Loucy (cell line): ENCODE measurements at regions not wholly inside any gene's neighbourhood (a gene's known extent, or its start where the extent isn't known, plus 50 kb on each side); places are given as distances from the start of the nearest gene placed in this dataset.
"Not testable (repeated sequence)": the region's sequence is repeated elsewhere in the genome, so short reads cannot be mapped to it uniquely, and the experiment has no call there.

Source experiments
- EZH2phosphoT487 ChIP-seq: fragments of 200-600 bp; IDR thresholded peaks from 2 replicates; pipeline ENCODE4 v1.6.1; 2018; ENCODE audit warnings: antibody characterized with exemption, mild to moderate bottlenecking, moderate library complexity, borderline replicate concordance
- TF ChIP-seq, protein P1 (sequence below): fragments of 200-600 bp; sonication (generic); conservative IDR thresholded peaks from 2 replicates; pipeline ENCODE4 v1.5.1; 2014; ENCODE audit warnings: mild to moderate bottlenecking, antibody characterized with exemption, low read length

DNA sequence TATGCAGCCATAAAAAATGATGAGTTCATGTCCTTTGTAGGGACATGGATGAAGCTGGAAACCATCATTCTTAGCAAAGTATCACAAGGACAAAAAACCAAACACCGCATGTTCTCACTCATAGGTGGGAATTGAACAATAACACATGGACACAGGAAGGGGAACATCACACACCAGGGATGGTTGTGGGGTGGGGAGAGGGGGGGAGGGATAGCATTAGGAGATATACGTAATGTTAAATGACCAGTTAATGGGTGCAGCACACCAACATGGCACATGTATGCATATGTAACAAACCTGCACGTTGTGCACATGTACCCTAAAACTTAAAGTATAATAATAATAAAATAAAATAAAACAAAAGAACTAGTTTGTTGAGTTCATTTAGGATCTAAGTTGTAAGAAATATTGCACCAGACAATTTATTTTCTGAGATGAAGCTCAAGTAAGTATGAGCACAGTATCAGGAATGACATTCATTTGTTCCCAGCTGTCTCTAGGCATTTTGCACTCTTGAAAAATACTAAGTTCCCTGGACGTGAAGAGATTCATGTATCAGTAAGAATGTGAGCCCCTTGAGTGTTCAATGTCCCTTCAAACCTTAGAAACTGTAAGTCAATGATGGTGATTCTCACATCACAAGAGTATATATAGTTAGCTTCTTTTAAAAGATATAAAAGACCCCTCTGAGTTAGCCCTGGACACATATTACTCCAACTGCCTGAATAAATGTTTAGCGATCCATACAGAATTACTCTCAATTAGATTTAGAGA, 1519.3 kb upstream of the TPTE start:
- TF ChIP-seq, protein P1, sequence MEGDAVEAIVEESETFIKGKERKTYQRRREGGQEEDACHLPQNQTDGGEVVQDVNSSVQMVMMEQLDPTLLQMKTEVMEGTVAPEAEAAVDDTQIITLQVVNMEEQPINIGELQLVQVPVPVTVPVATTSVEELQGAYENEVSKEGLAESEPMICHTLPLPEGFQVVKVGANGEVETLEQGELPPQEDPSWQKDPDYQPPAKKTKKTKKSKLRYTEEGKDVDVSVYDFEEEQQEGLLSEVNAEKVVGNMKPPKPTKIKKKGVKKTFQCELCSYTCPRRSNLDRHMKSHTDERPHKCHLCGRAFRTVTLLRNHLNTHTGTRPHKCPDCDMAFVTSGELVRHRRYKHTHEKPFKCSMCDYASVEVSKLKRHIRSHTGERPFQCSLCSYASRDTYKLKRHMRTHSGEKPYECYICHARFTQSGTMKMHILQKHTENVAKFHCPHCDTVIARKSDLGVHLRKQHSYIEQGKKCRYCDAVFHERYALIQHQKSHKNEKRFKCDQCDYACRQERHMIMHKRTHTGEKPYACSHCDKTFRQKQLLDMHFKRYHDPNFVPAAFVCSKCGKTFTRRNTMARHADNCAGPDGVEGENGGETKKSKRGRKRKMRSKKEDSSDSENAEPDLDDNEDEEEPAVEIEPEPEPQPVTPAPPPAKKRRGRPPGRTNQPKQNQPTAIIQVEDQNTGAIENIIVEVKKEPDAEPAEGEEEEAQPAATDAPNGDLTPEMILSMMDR: not testable (repeated sequence)
- not testable (repeated sequence) for TF ChIP-seq EZH2phosphoT487
